ENCODE measurements at regions not wholly inside any gene's neighbourhood (a gene's known extent, or its start where the extent isn't known, plus 50 kb on each side); places are given as distances from the start of the nearest gene placed in this dataset.

- ATAC-seq = no peak
- DNase-seq (ENCODE audit: low spot score) = no peak
- peaks cover 0 to 13% of the 10 kb centered on the region in 2 donors for H3K27me3 Mint-ChIP-seq
- H3K4me3 Mint-ChIP-seq = no peak overlapping the region
- H3K4me1 Mint-ChIP-seq (ENCODE audit: low read depth in 2 of 2) = no peaks in the 10 kb centered on the region
- no peaks in the 10 kb centered on the region for H3K9me3 Mint-ChIP-seq
- H3K27ac Mint-ChIP-seq = no peak overlapping the region
- H3K36me3 Mint-ChIP-seq = no peaks in the 10 kb centered on the region
These were observed 117.5 kb upstream of the CCDC68 start for GRCh38 chr18:55076643-55077218.

GRCh38 chr18:55073834-55074233 lies 114.6 kb upstream of the CCDC68 start:
- no peak for ATAC-seq
- no peak overlapping the region for H3K27ac Mint-ChIP-seq
- no peaks in the 10 kb centered on the region for H3K4me1 Mint-ChIP-seq (ENCODE audit: low read depth in 2 of 2)
- H3K4me3 Mint-ChIP-seq = no peak overlapping the region
- no peaks in the 10 kb centered on the region for H3K9me3 Mint-ChIP-seq
- no peaks in the 10 kb centered on the region for H3K36me3 Mint-ChIP-seq
- peaks cover 0 to 13% of the 10 kb centered on the region in 2 donors for H3K27me3 Mint-ChIP-seq
- no peak for DNase-seq (ENCODE audit: low spot score)

DNA sequence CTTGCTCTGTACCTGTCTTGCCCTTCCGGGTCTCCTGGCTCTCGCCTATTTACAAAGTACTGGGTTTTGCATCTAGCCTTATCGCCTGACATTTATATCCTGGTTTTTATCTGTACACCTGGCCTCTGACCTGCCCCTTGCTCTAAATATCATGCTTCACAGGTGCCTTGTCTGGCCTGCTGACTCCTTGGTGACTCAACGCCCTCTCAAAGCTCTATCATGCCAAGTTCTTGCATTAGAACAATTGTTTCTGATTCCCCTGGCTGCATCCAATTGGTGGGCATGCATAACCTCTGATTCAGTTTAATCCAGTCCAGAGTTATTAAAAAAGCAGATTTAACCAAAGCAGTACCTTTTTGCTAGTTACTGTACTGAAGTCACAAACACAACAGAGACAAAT lies 113.9 kb upstream of the CCDC68 start:
- ATAC-seq (no peak), DNase-seq (ENCODE audit: low spot score) (no peak)
- no peaks in the 10 kb centered on the region for H3K36me3 Mint-ChIP-seq
- no peak overlapping the region for H3K4me3 Mint-ChIP-seq
- H3K4me1 Mint-ChIP-seq (ENCODE audit: low read depth in 2 of 2) = no peaks in the 10 kb centered on the region
- no peaks in the 10 kb centered on the region for H3K9me3 Mint-ChIP-seq
- H3K27ac Mint-ChIP-seq = no peak overlapping the region
- H3K27me3 Mint-ChIP-seq = peaks cover 0 to 13% of the 10 kb centered on the region in 2 donors

DNA sequence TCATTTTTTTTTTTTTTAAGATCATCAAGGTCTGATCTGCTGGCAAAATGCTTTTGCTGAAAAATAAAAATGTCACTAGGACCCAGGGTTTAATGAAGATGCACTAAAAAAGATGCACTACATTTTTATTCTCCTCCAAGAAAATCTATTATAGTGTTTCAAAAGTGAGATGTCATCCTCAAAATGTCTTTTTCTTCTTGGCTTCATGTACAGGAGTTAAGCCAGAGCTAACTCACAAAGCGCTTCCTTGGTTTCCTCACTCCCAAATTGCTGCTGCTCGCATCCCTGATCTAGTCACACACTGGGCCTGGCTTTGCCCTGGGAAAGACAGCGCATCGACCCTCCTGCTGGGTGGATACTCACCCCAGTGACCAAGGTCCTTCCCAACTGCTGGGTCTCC lies 113.4 kb upstream of the CCDC68 start:
- ATAC-seq = no peak
- H3K4me3 Mint-ChIP-seq = no peak overlapping the region
- H3K27me3 Mint-ChIP-seq = peaks cover 0 to 13% of the 10 kb centered on the region in 2 donors
- no peak for DNase-seq (ENCODE audit: low spot score)
- H3K4me1 Mint-ChIP-seq (ENCODE audit: low read depth in 2 of 2) = no peaks in the 10 kb centered on the region
- no peaks in the 10 kb centered on the region for H3K36me3 Mint-ChIP-seq
- no peak overlapping the region for H3K27ac Mint-ChIP-seq
- no peaks in the 10 kb centered on the region for H3K9me3 Mint-ChIP-seq

- no peak for ATAC-seq
- Mint-ChIP-seq H3K36me3 (no peaks in the 10 kb centered on the region), H3K27ac (no peak overlapping the region), H3K9me3 (no peaks in the 10 kb centered on the region), H3K27me3 (peaks cover 0 to 9% of the 10 kb centered on the region in 2 donors), H3K4me3 (no peak overlapping the region), H3K4me1 (ENCODE audit: low read depth in 2 of 2) (no peaks in the 10 kb centered on the region)
- no peak for DNase-seq (ENCODE audit: low spot score)
These were observed 112.9 kb upstream of the CCDC68 start for GRCh38 chr18:55072181-55072580.

- Mint-ChIP-seq H3K4me3 (no peak overlapping the region), H3K9me3 (no peaks in the 10 kb centered on the region), H3K36me3 (no peaks in the 10 kb centered on the region), H3K4me1 (ENCODE audit: low read depth in 2 of 2) (no peaks in the 10 kb centered on the region), H3K27ac (no peak overlapping the region), H3K27me3 (peaks cover 0 to 6% of the 10 kb centered on the region in 2 donors)
- no peak for ATAC-seq
- DNase-seq (ENCODE audit: low spot score) = no peak
These were observed 110.2 kb upstream of the CCDC68 start for GRCh38 chr18:55069497-55069896.

DNA sequence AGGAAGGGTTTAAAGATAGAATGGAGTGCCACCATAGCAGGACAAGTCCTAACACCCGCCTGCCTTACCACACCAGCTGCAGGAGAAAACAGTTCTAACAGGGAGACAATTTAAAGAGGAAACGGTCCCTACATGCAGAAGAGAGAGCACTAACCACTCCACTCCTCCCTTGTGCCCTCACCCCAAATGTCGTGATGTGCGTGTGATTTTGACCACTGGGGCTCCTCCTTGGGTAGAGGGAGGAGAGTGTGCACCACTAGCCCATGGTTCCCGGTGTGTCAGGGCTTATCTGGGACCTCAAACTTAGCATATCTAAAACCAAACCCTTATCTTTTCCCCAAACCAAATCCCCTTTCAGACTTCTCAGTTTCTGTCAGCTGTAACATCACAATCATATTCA lies 105.5 kb upstream of the CCDC68 start:
- Mint-ChIP-seq H3K4me3 (no peak overlapping the region), H3K9me3 (no peaks in the 10 kb centered on the region), H3K27me3 (peaks cover 5 to 7% of the 10 kb centered on the region in 2 donors), H3K4me1 (ENCODE audit: low read depth in 2 of 2) (no peaks in the 10 kb centered on the region), H3K27ac (no peak overlapping the region), H3K36me3 (no peaks in the 10 kb centered on the region)
- DNase-seq (ENCODE audit: low spot score) (no peak), ATAC-seq (no peak)

GRCh38 chr18:55064073-55064472 lies 104.8 kb upstream of the CCDC68 start:
- ATAC-seq (no peak), DNase-seq (ENCODE audit: low spot score) (no peak)
- Mint-ChIP-seq H3K9me3 (no peaks in the 10 kb centered on the region), H3K36me3 (no peaks in the 10 kb centered on the region), H3K27me3 (peaks cover 5 to 11% of the 10 kb centered on the region in 2 donors), H3K4me3 (no peak overlapping the region), H3K27ac (no peak overlapping the region), H3K4me1 (ENCODE audit: low read depth in 2 of 2) (no peaks in the 10 kb centered on the region)

DNA sequence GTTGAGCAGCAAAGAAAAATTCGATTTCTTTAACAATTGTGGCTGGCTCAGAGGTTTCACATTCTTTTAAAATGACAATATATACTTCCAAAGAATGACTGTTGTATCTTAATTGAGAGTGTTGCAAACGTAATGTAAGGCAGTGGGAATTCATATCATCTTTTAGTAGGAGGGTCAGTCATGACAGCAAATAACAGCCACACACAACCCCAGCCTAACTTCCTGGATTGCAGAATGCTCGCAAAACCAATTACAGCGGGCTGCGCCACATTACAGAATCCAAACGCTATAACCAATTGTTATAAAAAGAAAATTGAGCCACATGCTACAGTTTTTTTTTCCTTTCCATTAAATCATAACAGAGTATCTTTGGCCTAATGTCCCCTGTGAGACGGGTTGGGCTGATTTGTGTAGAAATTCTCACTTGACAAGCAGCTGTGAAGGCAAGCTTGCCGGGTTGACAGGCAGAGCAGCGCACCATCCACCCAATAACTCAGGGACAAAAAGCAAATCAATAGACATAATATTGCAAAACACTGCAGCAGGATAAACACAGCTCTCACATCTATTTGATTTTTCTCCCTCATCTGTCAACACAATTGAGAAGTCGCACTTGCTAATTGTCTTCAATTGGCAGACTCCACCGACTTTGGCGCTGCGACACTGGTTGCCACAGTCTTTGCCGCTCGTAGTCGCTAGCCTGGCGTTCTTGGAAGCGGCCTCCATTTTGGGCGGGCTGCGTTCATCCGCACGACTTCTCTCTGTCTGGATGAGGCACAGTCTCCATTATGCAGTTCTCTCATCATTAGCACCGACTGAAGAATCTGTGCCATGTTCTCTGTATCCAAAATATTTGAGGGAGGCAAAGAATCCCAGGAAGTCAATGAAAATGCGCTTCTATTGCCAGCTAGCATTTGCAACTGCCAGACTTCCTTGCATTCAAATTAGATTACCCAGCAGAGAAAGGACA lies 95.0 kb upstream of the CCDC68 start:
- Mint-ChIP-seq H3K27ac (no peak overlapping the region), H3K27me3 (peaks cover 2 to 23% of the 10 kb centered on the region in 2 donors), H3K36me3 (no peaks in the 10 kb centered on the region), H3K4me3 (no peak overlapping the region), H3K9me3 (no peaks in the 10 kb centered on the region), H3K4me1 (ENCODE audit: low read depth in 2 of 2) (no peaks in the 10 kb centered on the region)
- no peak for DNase-seq (ENCODE audit: low spot score)
- no peak for ATAC-seq

- no peaks in the 10 kb centered on the region for H3K36me3 Mint-ChIP-seq
- no peak overlapping the region for H3K4me3 Mint-ChIP-seq
- DNase-seq (ENCODE audit: low spot score) = no peak
- H3K27ac Mint-ChIP-seq = no peak overlapping the region
- ATAC-seq = no peak
- H3K4me1 Mint-ChIP-seq (ENCODE audit: low read depth in 2 of 2) = no peaks in the 10 kb centered on the region
- no peaks in the 10 kb centered on the region for H3K9me3 Mint-ChIP-seq
- peaks cover 0 to 9% of the 10 kb centered on the region in 2 donors for H3K27me3 Mint-ChIP-seq
These were observed 89.6 kb upstream of the CCDC68 start for GRCh38 chr18:55048892-55049291.

DNA sequence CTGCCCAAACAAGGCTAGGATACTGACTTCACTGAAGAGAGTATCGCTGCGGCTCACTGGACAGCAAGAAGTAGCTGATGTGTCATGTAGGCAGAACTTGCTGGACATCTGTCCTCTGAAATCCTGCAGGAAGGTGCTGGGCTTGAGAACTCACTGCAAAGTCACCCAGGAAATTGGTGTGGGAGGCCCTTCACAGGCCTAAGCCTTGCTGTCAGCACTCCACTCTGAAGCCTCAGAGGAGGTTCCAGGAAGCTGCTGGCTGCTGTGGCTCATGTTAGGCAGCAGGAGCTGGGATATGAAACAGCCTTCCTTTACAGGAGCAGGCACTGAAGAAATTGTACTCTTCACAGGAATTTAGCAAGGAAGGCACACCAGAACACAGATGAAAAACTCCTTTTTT lies 88.3 kb upstream of the CCDC68 start:
- Mint-ChIP-seq H3K36me3 (no peaks in the 10 kb centered on the region), H3K27me3 (peaks cover 4 to 9% of the 10 kb centered on the region in 2 donors), H3K27ac (no peak overlapping the region), H3K9me3 (no peaks in the 10 kb centered on the region), H3K4me3 (no peak overlapping the region), H3K4me1 (ENCODE audit: low read depth in 2 of 2) (no peaks in the 10 kb centered on the region)
- ATAC-seq = no peak
- DNase-seq (ENCODE audit: low spot score) = no peak

DNA sequence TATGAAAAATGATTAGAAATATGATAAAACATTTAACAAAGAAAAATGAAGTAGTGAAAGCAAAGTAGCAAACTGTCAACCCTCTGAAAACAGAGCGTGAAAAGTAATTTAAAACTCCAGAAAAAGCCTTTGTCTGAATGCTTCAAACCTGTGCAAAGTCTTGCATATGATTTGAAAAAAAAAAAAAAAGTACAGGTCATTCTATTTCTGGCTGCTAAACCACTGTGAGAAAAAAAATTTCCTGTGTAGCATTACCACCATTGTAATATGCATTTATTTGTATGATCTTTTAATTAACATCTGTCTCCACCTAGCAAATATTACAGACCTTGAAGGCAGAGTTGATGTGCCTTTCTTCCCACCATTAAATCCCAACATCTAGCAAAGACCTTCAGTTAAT lies 82.1 kb upstream of the CCDC68 start:
- ATAC-seq = no peak
- Mint-ChIP-seq H3K4me1 (ENCODE audit: low read depth in 2 of 2) (no peaks in the 10 kb centered on the region), H3K27me3 (peaks cover under 1 to 4% of the 10 kb centered on the region in 2 donors), H3K27ac (no peak overlapping the region), H3K9me3 (no peaks in the 10 kb centered on the region), H3K36me3 (no peaks in the 10 kb centered on the region), H3K4me3 (no peak overlapping the region)
- DNase-seq (ENCODE audit: low spot score) = no peak

GRCh38 chr18:55038162-55038561 lies 78.9 kb upstream of the CCDC68 start:
- H3K4me3 Mint-ChIP-seq = no peak overlapping the region
- no peaks in the 10 kb centered on the region for H3K36me3 Mint-ChIP-seq
- DNase-seq (ENCODE audit: low spot score) (no peak), ATAC-seq (no peak)
- no peaks in the 10 kb centered on the region for H3K4me1 Mint-ChIP-seq (ENCODE audit: low read depth in 2 of 2)
- no peak overlapping the region for H3K27ac Mint-ChIP-seq
- peaks cover 4 to 5% of the 10 kb centered on the region in 2 donors for H3K27me3 Mint-ChIP-seq
- no peaks in the 10 kb centered on the region for H3K9me3 Mint-ChIP-seq

- Mint-ChIP-seq H3K4me3 (no peak overlapping the region), H3K27me3 (peaks cover 9 to 22% of the 10 kb centered on the region in 2 donors), H3K27ac (no peak overlapping the region), H3K4me1 (ENCODE audit: low read depth in 2 of 2) (no peaks in the 10 kb centered on the region), H3K9me3 (peaks cover 1% of the 10 kb centered on the region), H3K36me3 (no peaks in the 10 kb centered on the region)
- DNase-seq (ENCODE audit: low spot score) = no peak
- no peak for ATAC-seq
These were observed 75.5 kb upstream of the CCDC68 start for GRCh38 chr18:55034742-55035141.

All from natural killer cell treated with Interleukin-12 subunit alpha and Interleukin-12 subunit beta and Interleukin-15 and Interleukin-18, amount 100 ng/mL, for 72 hours (primary cell).